SK-N-SH (cell line): ENCODE measurements at regions not wholly inside any gene's neighbourhood (a gene's known extent, or its start where the extent isn't known, plus 50 kb on each side); places are given as distances from the start of the nearest gene placed in this dataset.

Source experiments
- CTCF ChIA-PET: fragments of 300-600, 350-600 bp; formaldehyde crosslinking; extraction: SDS; loops from one replicate; lab custom pipeline; 2021; lab: Yijun Ruan, JAX
- POLR2A ChIA-PET: fragments of 350-600 bp; sonication (Branson Sonifier 250); formaldehyde crosslinking; extraction: SDS; loops from one replicate; lab custom pipeline; 2020; ENCODE audit warnings: antibody characterized with exemption, inconsistent platforms; lab: Yijun Ruan, JAX
- DNase-seq: peaks from one replicate; pipeline ENCODE4 v3.0.0; 2012
- H2AFZ ChIP-seq: fragments of 200-600 bp; sonication (generic); 2 replicates; pipeline ENCODE4 v1.8.1; 2016; ENCODE audit warnings: antibody characterized with exemption, mild to moderate bottlenecking, low read depth
- H3F3A ChIP-seq: fragments of 200-600 bp; sonication (generic); replicated peaks from 2 replicates; pipeline ENCODE3; 2016; ENCODE audit warnings: antibody characterized with exemption, mild to moderate bottlenecking; ENCODE audit not compliant: insufficient read depth
- H3K27ac ChIP-seq, 2 experiments: fragments of 200-500 bp in 1 of 2; fragments of 200-600 bp in 1 of 2; sonication (Bioruptor generic) in 1 of 2; sonication (generic), shearing (Covaris generic) in 1 of 2; 2 replicates each; pipeline versions ENCODE4 v1.5.1 to v1.6.1; 2014 to 2016; ENCODE audit warnings: low read depth in 2 of 2, inconsistent platforms in 1 of 2, low read length in 1 of 2, mild to moderate bottlenecking in 1 of 2, mixed read lengths in 1 of 2
- H3K27me3 ChIP-seq: fragments of 200-600 bp; sonication (generic), shearing (Covaris generic); 2 replicates; pipeline ENCODE4 v1.6.1; 2016; ENCODE audit warnings: mixed run types; ENCODE audit not compliant: insufficient read depth
- H3K36me3 ChIP-seq, 2 experiments: fragments of 200-500 bp in 1 of 2; fragments of 200-600 bp in 1 of 2; sonication (Bioruptor generic) in 1 of 2; sonication (generic) in 1 of 2; replicated peaks in 1 of 2; 2 replicates each; pipeline versions ENCODE3 to v1.5.1; 2014 to 2016; ENCODE audit warnings: low read length in 1 of 2, mild to moderate bottlenecking in 1 of 2; ENCODE audit not compliant: insufficient read depth in 2 of 2, control insufficient read depth in 1 of 2
- H3K4me1 ChIP-seq, 2 experiments: fragments of 200-500 bp in 1 of 2; fragments of 200-600 bp in 1 of 2; sonication (Bioruptor generic) in 1 of 2; sonication (generic), shearing (Covaris generic) in 1 of 2; 2 replicates each; pipeline versions ENCODE4 v1.5.1 to v1.6.1; 2014 to 2016; ENCODE audit warnings: low read depth in 1 of 2, low read length in 1 of 2, mixed run types in 1 of 2; ENCODE audit not compliant: insufficient read depth in 2 of 2, control insufficient read depth in 1 of 2
- H3K4me2 ChIP-seq: fragments of 200-600 bp; sonication (generic), shearing (Covaris generic); 2 replicates; pipeline ENCODE4 v1.6.1; 2017; ENCODE audit warnings: mixed run types
- H3K4me3 ChIP-seq, 2 experiments: fragments of 200-500 bp in 1 of 2; fragments of 200-600 bp in 1 of 2; sonication (Bioruptor generic) in 1 of 2; sonication (generic), shearing (Covaris generic) in 1 of 2; 2 replicates each; pipeline versions ENCODE4 v1.5.1 to v1.8.1; 2014 to 2016; ENCODE audit warnings: low read depth in 2 of 2, inconsistent platforms in 1 of 2, low read length in 1 of 2, mild to moderate bottlenecking in 1 of 2, mixed read lengths in 1 of 2, moderate library complexity in 1 of 2
- H3K79me2 ChIP-seq: fragments of 200-600 bp; sonication (generic); 2 replicates; pipeline ENCODE4 v1.8.1; 2017; ENCODE audit warnings: mild to moderate bottlenecking; ENCODE audit not compliant: insufficient read depth
- H3K9ac ChIP-seq: fragments of 200-600 bp; sonication (generic); 2 replicates; pipeline ENCODE4 v1.6.1; 2017; ENCODE audit warnings: mixed run types
- H3K9me2 ChIP-seq: fragments of 200-600 bp; sonication (generic); 2 replicates; pipeline ENCODE4 v1.6.1; 2017; ENCODE audit warnings: mixed run types
- H3K9me3 ChIP-seq: fragments of 200-600 bp; sonication (generic); 2 replicates; pipeline ENCODE4 v1.6.1; 2017; ENCODE audit warnings: mixed run types, mild to moderate bottlenecking, moderate library complexity
- H4K20me1 ChIP-seq: fragments of 200-600 bp; sonication (generic); 2 replicates; pipeline ENCODE4 v1.6.1; 2017; ENCODE audit warnings: mild to moderate bottlenecking, mixed run types; ENCODE audit not compliant: insufficient read depth
- ELF1 ChIP-seq: IDR thresholded peaks from 2 replicates; pipeline ENCODE4 v1.4.0; 2012
- EP300 ChIP-seq, 2 experiments: IDR thresholded peaks; 2 replicates each; pipeline versions ENCODE4 v1.4.0 to v1.6.1; 2012; ENCODE audit warnings: borderline replicate concordance in 1 of 2, low read depth in 1 of 2, low read length in 1 of 2
- GABPA ChIP-seq: IDR thresholded peaks from 2 replicates; pipeline ENCODE4 v1.4.0; 2012; ENCODE audit warnings: low read depth, mild to moderate bottlenecking
- GATA2 ChIP-seq: sonication (generic); formaldehyde crosslinking; IDR thresholded peaks from 2 replicates; pipeline ENCODE4 v1.5.0; 2020; ENCODE audit warnings: mild to moderate bottlenecking, missing genetic modification reagents
- JUND ChIP-seq: IDR thresholded peaks from 2 replicates; pipeline ENCODE4 v1.4.0; 2012
- MEF2A ChIP-seq: IDR thresholded peaks from 2 replicates; pipeline ENCODE4 v1.4.0; 2012; ENCODE audit warnings: low read depth, borderline replicate concordance
- MXI1 ChIP-seq: IDR thresholded peaks from 2 replicates; pipeline ENCODE4 v1.6.1; 2012; ENCODE audit warnings: mild to moderate bottlenecking, low read depth, low read length, improper control_type of control experiment
- PBX3 ChIP-seq: IDR thresholded peaks from 2 replicates; pipeline ENCODE4; 2012
- POLR2AphosphoS5 ChIP-seq: IDR thresholded peaks from 2 replicates; pipeline ENCODE4 v1.6.1; 2012; ENCODE audit warnings: low read depth, low read length
- RFX5 ChIP-seq: IDR thresholded peaks from 2 replicates; pipeline ENCODE4 v1.6.1; 2012; ENCODE audit warnings: mild to moderate bottlenecking, improper control_type of control experiment, low read length
- RXRA ChIP-seq: IDR thresholded peaks from 2 replicates; pipeline ENCODE4 v1.4.0; 2012; ENCODE audit warnings: low read depth, mild to moderate bottlenecking, borderline replicate concordance
- SMC3 ChIP-seq: IDR thresholded peaks from 2 replicates; pipeline ENCODE4 v1.6.1; 2012; ENCODE audit warnings: low read depth, low read length, improper control_type of control experiment
- TAF1 ChIP-seq: IDR thresholded peaks from 2 replicates; pipeline ENCODE4 v1.6.1; 2012; ENCODE audit warnings: low read depth, mild to moderate bottlenecking, low read length, moderate library complexity, borderline replicate concordance
- TEAD4 ChIP-seq: IDR thresholded peaks from 2 replicates; pipeline ENCODE4 v1.4.0; 2012; ENCODE audit warnings: mild to moderate bottlenecking, borderline replicate concordance; ENCODE audit not compliant: insufficient read depth
- USF2 ChIP-seq: fragments of 150-350 bp; IDR thresholded peaks from 2 replicates; pipeline ENCODE4 v1.6.1; 2017; ENCODE audit warnings: antibody characterized with exemption, low read length, low read depth, borderline replicate concordance
- WGBS: methylation state at CpG from one replicate; pipeline ENCODE4 v1.1.6; 2017; ENCODE audit warnings: low lambda C conversion rate; 5-methylcytosine and 5-hydroxymethylcytosine counted together
- TF ChIP-seq, protein P1 (sequence below): IDR thresholded peaks from 2 replicates; pipeline ENCODE4 v1.4.0; 2012; ENCODE audit warnings: low read depth
- TF ChIP-seq, protein P2 (sequence below): IDR thresholded peaks from 2 replicates; pipeline ENCODE4 v1.4.0; 2012; ENCODE audit warnings: low read depth, borderline replicate concordance

GRCh38 chr20:17795003-17795402, 95.2 kb downstream of the BANF2 start:
- Histone ChIP-seq H3K9me2 (no peaks in the 10 kb centered on the region), H3F3A (no peaks in the 10 kb centered on the region), H3K9ac (no peak overlapping the region), H3K4me3 (no peak overlapping the region), H3K36me3 (no peaks in the 10 kb centered on the region), H3K27ac (no peak overlapping the region), H3K4me1 (peaks cover 0 to 3% of the 10 kb centered on the region in 2 experiments; a peak in 1 of 4 replicates), H3K4me2 (no peak overlapping the region), H3K27me3 (no peaks in the 10 kb centered on the region), H2AFZ (no peak overlapping the region), H3K79me2 (no peaks in the 10 kb centered on the region), H3K9me3 (no peaks in the 10 kb centered on the region), H4K20me1 (no peaks in the 10 kb centered on the region)
- CTCF ChIA-PET, result interaction anchor here (0.8 to 1.1 kb wide), 2 partner anchors 74 to 112 kb away, joined by 3 read pairs; partner anchors contain the start of gene RRBP1
- POLR2A ChIA-PET, result no interaction called here
- TF ChIP-seq MEF2A, result no peak
- no peak for TF ChIP-seq EP300 (IDR thresholded peaks at IDR 0.05; ENCODE audit: borderline replicate concordance in 1 of 2, low read depth in 1 of 2, low read length in 1 of 2)
- no peak for TF ChIP-seq GATA2
- TF ChIP-seq PBX3, result no peak
- no peak for TF ChIP-seq RXRA
- TF ChIP-seq USF2, result no peak
- TF ChIP-seq POLR2AphosphoS5, result no peak
- TF ChIP-seq, protein P1, sequence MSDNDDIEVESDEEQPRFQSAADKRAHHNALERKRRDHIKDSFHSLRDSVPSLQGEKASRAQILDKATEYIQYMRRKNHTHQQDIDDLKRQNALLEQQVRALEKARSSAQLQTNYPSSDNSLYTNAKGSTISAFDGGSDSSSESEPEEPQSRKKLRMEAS, result no peak
- TF ChIP-seq MXI1, result no peak
- DNase-seq, result no peak

GRCh38 chr20:17794400-17794799, 94.6 kb downstream of the BANF2 start:
- H4K20me1 ChIP-seq, result no peaks in the 10 kb centered on the region
- TF ChIP-seq JUND (no peak), GATA2 (no peak), SMC3 (no peak), TAF1 (no peak), ELF1 (no peak), MEF2A (no peak), GABPA (no peak), PBX3 (no peak), POLR2AphosphoS5 (no peak), TEAD4 (no peak), EP300 (IDR thresholded peaks at IDR 0.05; ENCODE audit: borderline replicate concordance in 1 of 2, low read depth in 1 of 2, low read length in 1 of 2) (no peak), RFX5 (no peak), RXRA (no peak)
- TF ChIP-seq, protein P1, result no peak
- TF ChIP-seq, protein P2, sequence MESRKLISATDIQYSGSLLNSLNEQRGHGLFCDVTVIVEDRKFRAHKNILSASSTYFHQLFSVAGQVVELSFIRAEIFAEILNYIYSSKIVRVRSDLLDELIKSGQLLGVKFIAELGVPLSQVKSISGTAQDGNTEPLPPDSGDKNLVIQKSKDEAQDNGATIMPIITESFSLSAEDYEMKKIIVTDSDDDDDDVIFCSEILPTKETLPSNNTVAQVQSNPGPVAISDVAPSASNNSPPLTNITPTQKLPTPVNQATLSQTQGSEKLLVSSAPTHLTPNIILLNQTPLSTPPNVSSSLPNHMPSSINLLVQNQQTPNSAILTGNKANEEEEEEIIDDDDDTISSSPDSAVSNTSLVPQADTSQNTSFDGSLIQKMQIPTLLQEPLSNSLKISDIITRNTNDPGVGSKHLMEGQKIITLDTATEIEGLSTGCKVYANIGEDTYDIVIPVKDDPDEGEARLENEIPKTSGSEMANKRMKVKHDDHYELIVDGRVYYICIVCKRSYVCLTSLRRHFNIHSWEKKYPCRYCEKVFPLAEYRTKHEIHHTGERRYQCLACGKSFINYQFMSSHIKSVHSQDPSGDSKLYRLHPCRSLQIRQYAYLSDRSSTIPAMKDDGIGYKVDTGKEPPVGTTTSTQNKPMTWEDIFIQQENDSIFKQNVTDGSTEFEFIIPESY, result no peak
- no peak overlapping the region for H3K9ac ChIP-seq
- no peaks in the 10 kb centered on the region for H3K36me3 ChIP-seq
- WGBS, result 75% methylated on average over 2 of the region's 3 CpGs
- H3K4me1 ChIP-seq, result peaks cover 0 to 3% of the 10 kb centered on the region in 2 experiments; a peak in 1 of 4 replicates
- CTCF ChIA-PET, result no interaction called here
- POLR2A ChIA-PET, result no interaction called here
- no peaks in the 10 kb centered on the region for H3F3A ChIP-seq
- no peak overlapping the region for H3K27ac ChIP-seq
- no peaks in the 10 kb centered on the region for H3K9me3 ChIP-seq
- H3K4me2 ChIP-seq, result no peak overlapping the region
- H3K79me2 ChIP-seq, result no peaks in the 10 kb centered on the region
- H3K4me3 ChIP-seq, result no peak overlapping the region
- no peak overlapping the region for H2AFZ ChIP-seq
- no peaks in the 10 kb centered on the region for H3K27me3 ChIP-seq
- DNase-seq, result no peak
- H3K9me2 ChIP-seq, result no peaks in the 10 kb centered on the region
